Heart right ventricle (tissue), 16 donors: ENCODE measurements at regions not wholly inside any gene's neighbourhood (a gene's known extent, or its start where the extent isn't known, plus 50 kb on each side); places are given as distances from the start of the nearest gene placed in this dataset.

Experiments
- ATAC-seq, 8 donors: fragments of 200-7000 bp; cut with Tn5 transposase; one replicate each; pipeline ENCODE4 v1.9.1; 2020; ENCODE audit warnings: mild to moderate bottlenecking in 8 of 8, moderate library complexity in 8 of 8, moderate number of reproducible peaks in 1 of 8
- DNase-seq, 2 donors: peaks; one replicate each; pipeline ENCODE4 v3.0.0-alpha.2; 2020
- H3K27ac ChIP-seq, 10 donors: fragments of 200-600 bp; sonication (generic) in 2 of 10; one replicate each; pipeline versions ENCODE4 v1.5.0 to v1.8.0; 2020 to 2022; ENCODE audit warnings: mild to moderate bottlenecking in 3 of 10
- H3K27me3 ChIP-seq, 7 donors: fragments of 200-600 bp; one replicate each; pipeline ENCODE4 v1.8.0; 2021 to 2022; ENCODE audit warnings: mild to moderate bottlenecking in 2 of 7
- H3K36me3 ChIP-seq, 9 donors: fragments of 200-600 bp; sonication (generic) in 1 of 9; one replicate each; pipeline versions ENCODE4 v1.5.0 to v1.8.0; 2020 to 2022; ENCODE audit warnings: mild to moderate bottlenecking in 2 of 9
- H3K4me1 ChIP-seq, 9 donors: fragments of 200-600 bp; sonication (generic) in 1 of 9; one replicate each; pipeline versions ENCODE4 v1.5.0 to v1.8.0; 2020 to 2022; ENCODE audit warnings: mild to moderate bottlenecking in 4 of 9
- H3K4me3 ChIP-seq, 10 donors: fragments of 200-600 bp; sonication (generic) in 2 of 10; one replicate each; pipeline versions ENCODE4 v1.5.0 to v1.8.0; 2020 to 2022; ENCODE audit warnings: mild to moderate bottlenecking in 7 of 10, moderate library complexity in 2 of 10
- H3K9me3 ChIP-seq, 11 donors: fragments of 200-600 bp in 10 of 11; sonication (generic) in 2 of 11; one replicate each; pipeline versions ENCODE4 v1.5.0 to v1.8.0; 2013 to 2022; ENCODE audit warnings: mild to moderate bottlenecking in 2 of 11, control low read depth in 1 of 11, moderate library complexity in 1 of 11
- CTCF ChIP-seq, 9 donors: fragments of 200-600 bp; sonication (generic) in 2 of 9; IDR thresholded peaks; one replicate each; pipeline versions ENCODE4 v1.5.0 to v1.8.0; 2021 to 2022; ENCODE audit warnings: antibody characterized with exemption in 9 of 9, mild to moderate bottlenecking in 5 of 9, moderate library complexity in 1 of 9
- WGBS, 2 donors: extraction: QIAGEN DNeasy Blood & Tissue Kit; methylation state at CpG; one replicate each; pipeline ENCODE4 v1.1.7; 2013; ENCODE audit warnings: inconsistent platforms in 1 of 2; 5-methylcytosine and 5-hydroxymethylcytosine counted together
- intact Hi-C, 10 donors: fragments of 100-400 bp; cut with DNase I; formaldehyde crosslinking; loops; one replicate each; pipeline versions ENCODE4 v1.11.1 to v1.14.2; 2022
- donor health status: Arrhythmogenic right ventricular cardiomyopathy.
- donor health status: ischemic (EF 13 %, LVEDD 7.1; RV severe dilation, severe dysfunction).
- donor health status: healthy with polysubstance abuse.
- donor health status: DM: no; HTN: yes; CAD: no.
- donor health status: DM: no; HTN: no; CAD: no.
- donor health status: ischemic (EF 25% LVEDD 6.9; RV normal size, moderate dysfunction).
- donor health status: ischemic (EF 25% LVEDD 5.7; RV mildly dilated, moderate dysfunction).
- donor health status: healthy.
- donor health status: DM: yes; HTN: yes; CAD: no.
- donor health status: Ischemic cardiomyopathy.
- donor health status: ischemic (EF 35%, LVEDD 5.7; RV mildly dilated, moderate dysfunction).
- donor health status: nonischemic (EF 11% LVEDD 7.7; RV severe dilation, severe dysfunction).
- donor health status: DM: yes; HTN: yes; CAD: no.
- donor health status: PGD.
- donor health status: ischemic (EF 29% LVEDD 5.4; RV normal size, mild dysfunction).
- donor health status: nonischemic (EF 23%, LVEDD 6.1; RV moderate dilation, normal function).

GRCh38 chr9:13569602-13570067 lies 290.1 kb upstream of the MPDZ start:
- DNase-seq (no peak), ATAC-seq (no peak)
- WGBS, 2 donors: 36 to 44% methylated on average over 1 of the region's 1 CpG
- Histone ChIP-seq H3K9me3 (no peaks in the 10 kb centered on the region), H3K27me3 (no peaks in the 10 kb centered on the region), H3K27ac (peak overlapping the region; percentile 59 to 94 (median 84)), H3K4me3 (peak overlapping the region in 1 of 10 donors; percentile 47), H3K36me3 (no peaks in the 10 kb centered on the region), H3K4me1 (peaks cover 6 to 48% (median 39%) of the 10 kb centered on the region in 9 donors)
- TF ChIP-seq CTCF (IDR thresholded peaks at IDR 0.05): no peak
- intact Hi-C loops: loop anchor here in 4 of 10 donors (2.0 to 10.0 kb wide), 6 partner anchors 45 to 785 kb away; partner anchors contain the start of gene NFIB (in 1 of the 4)

GRCh38 chr9:13568841-13569601 lies 289.5 kb upstream of the MPDZ start:
- DNase-seq: peak; percentile 13 to 19
- TF ChIP-seq CTCF (IDR thresholded peaks at IDR 0.05): no peak
- H3K27ac ChIP-seq: peak overlapping the region; percentile 59 to 94 (median 84)
- H3K27me3 ChIP-seq: no peaks in the 10 kb centered on the region
- H3K4me1 ChIP-seq: peaks cover 6 to 48% (median 39%) of the 10 kb centered on the region in 9 donors
- 11 to 12% methylated on average over 18 of the region's 18 CpGs for WGBS, 2 donors
- H3K4me3 ChIP-seq: peak overlapping the region in 8 of 10 donors; percentile 1 to 47 (median 34)
- peak; percentile 23 to 63 (median 49) for ATAC-seq
- intact Hi-C loops: loop anchor here in 3 of 10 donors (2.0 to 10.0 kb wide), 3 partner anchors 124 to 786 kb away; partner anchors contain the start of gene NFIB (in 1 of the 3)
- no peaks in the 10 kb centered on the region for H3K36me3 ChIP-seq
- no peaks in the 10 kb centered on the region for H3K9me3 ChIP-seq

- Histone ChIP-seq H3K4me3 (peak overlapping the region in 8 of 10 donors; percentile 1 to 47 (median 34)), H3K9me3 (no peaks in the 10 kb centered on the region), H3K27ac (peak overlapping the region; percentile 59 to 94 (median 84)), H3K27me3 (no peaks in the 10 kb centered on the region), H3K4me1 (peaks cover 6 to 48% (median 39%) of the 10 kb centered on the region in 9 donors), H3K36me3 (no peaks in the 10 kb centered on the region)
- WGBS, 2 donors: 11 to 19% methylated on average over 3 of the region's 3 CpGs
- DNase-seq: peak in 1 of 2 donors; percentile 27
- ATAC-seq: peak; percentile 12 to 67 (median 60)
- peak in 2 of 9 donors; percentile 25 to 35 for TF ChIP-seq CTCF (IDR thresholded peaks at IDR 0.05)
- intact Hi-C loops: loop anchor here in 3 of 10 donors (2.0 to 10.0 kb wide), 3 partner anchors 124 to 786 kb away; partner anchors contain the start of gene NFIB (in 1 of the 3)
Measured at GRCh38 chr9:13568405-13568804, 288.9 kb upstream of the MPDZ start.

- Histone ChIP-seq H3K9me3 (no peaks in the 10 kb centered on the region), H3K27ac (peak overlapping the region; percentile 59 to 94 (median 84)), H3K4me3 (no peak overlapping the region), H3K27me3 (no peaks in the 10 kb centered on the region), H3K4me1 (peaks cover 6 to 48% (median 39%) of the 10 kb centered on the region in 9 donors), H3K36me3 (no peaks in the 10 kb centered on the region)
- WGBS, 2 donors: 47 to 52% methylated on average over 4 of the region's 4 CpGs
- no peak for ATAC-seq
- DNase-seq: no peak
- no peak for TF ChIP-seq CTCF (IDR thresholded peaks at IDR 0.05)
- intact Hi-C loops: loop anchor here in 3 of 10 donors (2.0 to 10.0 kb wide), 3 partner anchors 123 to 787 kb away; partner anchors contain the start of gene NFIB (in 1 of the 3)
Measured at GRCh38 chr9:13567833-13568232, 288.3 kb upstream of the MPDZ start.
